ENCODE measurements at regions not wholly inside any gene's neighbourhood (a gene's known extent, or its start where the extent isn't known, plus 50 kb on each side); places are given as distances from the start of the nearest gene placed in this dataset.
"Not testable (repeated sequence)": the region's sequence is repeated elsewhere in the genome, so short reads cannot be mapped to it uniquely, and the experiment has no call there.

DNA sequence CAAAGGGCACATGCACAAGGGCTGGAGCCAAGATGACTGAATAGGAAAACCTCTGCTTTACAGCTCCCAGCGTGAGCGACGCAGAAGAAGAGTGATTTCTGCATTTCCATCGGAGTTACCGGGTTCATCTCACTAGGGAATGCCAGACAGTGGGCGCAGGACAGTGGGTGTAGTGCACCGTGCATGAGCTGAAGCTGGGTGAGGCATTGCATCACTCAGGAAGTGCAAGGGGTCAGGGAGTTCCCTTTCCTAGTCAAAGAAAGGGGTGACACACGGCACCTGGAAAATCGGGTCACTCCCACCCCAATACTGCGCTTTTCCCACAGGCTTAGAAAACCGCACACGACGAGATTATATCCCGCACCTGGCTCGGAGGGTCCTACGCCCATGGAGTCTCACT lies 64.5 kb upstream of the HTR1E start:
- not testable (repeated sequence) for DNase-seq (ENCODE audit: low read depth)

DNA sequence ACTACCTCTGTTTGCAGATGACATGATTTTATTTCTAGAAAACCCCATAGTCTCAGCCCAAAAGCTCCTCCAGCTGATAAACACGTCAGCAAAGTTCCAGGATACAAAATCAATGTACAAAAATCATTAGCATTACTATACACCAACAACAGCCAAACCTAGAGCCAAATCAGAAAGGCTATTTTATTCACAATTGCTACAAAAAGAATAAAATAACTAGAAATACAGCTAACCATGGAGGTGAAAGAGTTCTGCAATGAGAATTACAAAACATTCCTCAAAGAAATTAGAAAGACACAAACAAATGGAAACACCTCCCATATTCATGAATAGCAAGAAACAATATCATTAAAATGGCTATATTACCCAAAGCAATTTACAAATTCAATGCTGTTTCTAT lies 65.6 kb upstream of the HTR1E start:
- DNase-seq (ENCODE audit: low read depth): no peak

DNA sequence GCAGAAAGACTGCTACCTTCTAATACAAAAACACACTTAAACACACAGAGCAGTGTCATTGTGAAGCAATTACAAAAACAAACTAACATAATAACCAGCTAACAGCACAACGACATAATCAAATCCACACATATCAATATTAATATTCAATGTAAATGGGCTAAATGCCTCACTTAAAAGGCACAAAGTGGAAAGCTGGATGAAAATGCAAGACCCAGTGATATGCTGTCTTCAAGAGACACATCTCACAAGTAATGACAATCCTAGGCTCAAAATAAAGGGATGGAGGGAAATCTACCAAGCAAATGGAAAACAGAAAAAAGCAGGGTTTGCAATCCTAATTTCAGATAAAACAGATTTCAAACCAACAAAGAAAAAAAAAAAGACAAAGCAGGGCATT lies 67.8 kb upstream of the HTR1E start:
- DNase-seq (ENCODE audit: low read depth): no peak

DNA sequence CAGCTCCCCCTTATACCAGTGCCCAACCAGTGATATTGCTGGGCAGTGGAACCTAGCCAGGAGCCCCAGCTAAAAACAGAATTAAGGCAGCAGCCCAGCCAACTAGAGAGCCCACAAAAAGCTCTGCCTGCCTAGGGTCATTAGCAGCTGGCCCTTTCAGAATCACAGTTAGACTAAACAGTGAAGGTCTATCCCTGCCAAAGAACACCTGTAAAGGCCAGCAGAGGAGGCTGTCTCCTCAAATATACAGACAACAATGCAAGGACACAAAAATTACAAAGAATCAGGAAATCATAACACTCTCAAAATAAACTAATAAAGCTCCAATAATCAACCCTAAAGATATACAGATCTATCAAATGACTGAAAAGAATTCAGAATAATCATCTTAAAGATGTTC lies 77.8 kb upstream of the HTR1E start:
- DNase-seq (ENCODE audit: low read depth): no peak

DNA sequence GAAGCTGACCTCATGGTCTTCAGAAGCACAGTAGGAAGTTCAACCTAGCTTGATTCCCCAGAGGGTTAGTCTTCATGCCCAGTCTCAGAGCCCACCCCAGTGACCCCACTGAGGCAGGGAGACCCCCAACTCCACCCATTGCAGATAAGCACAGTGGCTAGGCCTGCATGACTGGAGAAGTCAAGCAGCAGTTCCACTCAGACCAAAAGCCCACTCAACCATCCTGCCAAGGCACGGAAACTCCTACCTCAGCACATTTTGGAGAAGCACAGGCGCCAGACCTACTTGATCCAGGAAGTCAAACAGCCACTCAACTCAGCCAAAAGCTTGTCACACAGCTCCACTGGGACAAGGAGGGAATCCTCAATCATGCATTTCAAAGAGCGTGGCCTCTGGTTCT lies 78.4 kb upstream of the HTR1E start:
- DNase-seq (ENCODE audit: low read depth): no peak

DNA sequence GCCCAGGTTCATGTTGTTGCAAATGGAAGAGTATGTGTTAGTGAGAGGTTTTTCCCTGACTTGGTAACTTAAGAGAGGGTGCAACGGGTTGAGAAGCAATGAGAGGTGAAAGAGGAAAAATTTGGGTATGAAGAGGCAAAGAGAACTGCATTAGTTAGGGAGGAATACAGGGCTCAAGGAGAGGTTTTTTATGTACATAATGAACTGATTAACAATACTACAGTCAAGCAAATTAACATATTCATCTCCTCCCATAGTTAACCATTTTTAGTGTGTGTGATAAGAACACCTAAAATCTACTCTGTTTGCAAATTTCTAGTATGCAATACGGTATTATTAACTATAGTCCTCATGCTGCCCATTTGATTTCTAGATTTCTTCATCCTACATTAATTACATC lies 79.5 kb upstream of the HTR1E start:
- DNase-seq (ENCODE audit: low read depth): no peak

DNA sequence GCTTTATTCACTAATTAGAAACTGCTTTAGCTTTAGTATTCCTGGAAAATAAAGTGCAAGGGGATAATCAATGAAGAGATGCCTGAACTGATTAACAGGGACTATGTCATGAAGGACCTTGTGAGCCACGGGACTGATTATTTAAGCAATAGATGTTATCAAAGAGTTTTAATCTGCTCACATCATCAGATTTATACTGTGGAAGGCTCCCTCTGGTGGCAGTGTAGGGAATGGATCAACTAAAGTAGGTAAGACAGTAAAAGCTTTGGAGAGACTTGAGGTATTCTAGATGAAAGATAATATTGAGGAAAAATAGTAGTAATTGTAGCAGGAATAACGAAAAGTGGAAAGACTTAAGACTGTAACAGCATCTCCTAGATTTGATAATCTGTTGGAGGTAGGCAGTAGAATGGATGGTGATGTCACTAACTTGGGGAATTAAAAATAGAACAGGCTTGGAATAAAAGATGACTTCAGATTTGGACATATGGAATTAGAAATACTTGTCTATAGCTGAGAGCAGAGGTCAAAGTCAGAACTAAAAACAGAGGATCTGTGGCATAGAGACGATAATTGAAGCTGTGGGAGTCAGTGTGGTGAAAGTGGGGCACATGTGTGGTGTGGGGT lies 80.3 kb upstream of the HTR1E start:
- DNase-seq (ENCODE audit: low read depth): peak; percentile 23

DNA sequence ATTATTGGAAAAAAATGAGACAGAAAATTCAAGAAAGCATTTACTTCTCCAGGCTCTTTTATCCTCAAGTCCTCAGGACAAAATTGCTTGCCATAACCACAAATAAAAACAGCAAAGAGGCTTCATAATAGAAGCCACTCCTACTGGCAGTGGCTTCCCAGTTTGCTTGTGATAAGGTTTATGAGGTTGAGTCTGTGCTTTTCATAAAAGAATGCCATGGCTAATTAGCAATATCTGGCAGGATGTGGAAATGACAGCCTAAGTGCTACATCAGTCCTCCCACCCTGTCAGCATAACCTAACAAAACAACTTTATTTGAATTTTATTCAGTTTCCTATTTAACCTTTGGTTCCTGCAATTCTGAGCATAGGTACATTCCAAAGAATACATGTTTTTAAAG lies 80.9 kb upstream of the HTR1E start:
- DNase-seq (ENCODE audit: low read depth): no peak

DNA sequence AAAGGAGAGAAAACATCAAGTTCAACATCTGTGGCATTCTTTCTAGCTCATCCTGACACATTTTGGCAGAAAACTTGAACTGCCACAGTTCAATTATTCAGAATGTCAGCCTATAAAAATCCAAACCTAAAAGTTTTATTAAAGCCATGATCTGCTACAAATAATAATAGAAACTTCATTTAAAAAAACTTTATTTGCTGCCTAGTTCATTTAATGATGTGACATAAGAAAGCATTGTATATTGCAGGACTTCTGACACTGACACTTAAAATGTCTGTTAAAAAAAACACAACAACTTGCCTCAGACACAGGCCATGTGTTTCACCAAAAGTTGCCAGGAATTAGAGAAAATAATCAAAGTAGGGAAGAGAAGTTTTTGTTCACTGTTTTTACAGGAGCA lies 88.3 kb upstream of the HTR1E start:
- no peak for DNase-seq (ENCODE audit: low read depth)

DNA sequence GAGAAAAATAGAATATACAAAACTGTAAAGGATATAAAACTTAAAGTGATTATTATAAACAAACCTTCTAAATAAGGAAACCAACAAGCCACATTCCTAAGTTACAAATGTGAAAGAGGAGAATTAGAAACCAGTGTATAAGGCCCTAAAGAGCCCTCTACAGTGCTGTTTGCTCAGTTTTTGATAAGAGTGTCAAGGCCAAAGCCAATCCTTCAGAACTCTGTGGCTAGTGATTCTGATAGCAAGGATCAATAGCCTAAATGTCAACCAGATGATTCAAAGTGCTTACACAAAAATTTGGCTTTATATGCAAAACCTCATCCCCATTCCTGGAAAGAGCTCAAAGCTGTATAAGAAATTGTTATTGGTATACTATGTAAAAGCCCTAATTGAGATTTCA lies 104.6 kb upstream of the HTR1E start:
- no peak for DNase-seq (ENCODE audit: low read depth)

DNA sequence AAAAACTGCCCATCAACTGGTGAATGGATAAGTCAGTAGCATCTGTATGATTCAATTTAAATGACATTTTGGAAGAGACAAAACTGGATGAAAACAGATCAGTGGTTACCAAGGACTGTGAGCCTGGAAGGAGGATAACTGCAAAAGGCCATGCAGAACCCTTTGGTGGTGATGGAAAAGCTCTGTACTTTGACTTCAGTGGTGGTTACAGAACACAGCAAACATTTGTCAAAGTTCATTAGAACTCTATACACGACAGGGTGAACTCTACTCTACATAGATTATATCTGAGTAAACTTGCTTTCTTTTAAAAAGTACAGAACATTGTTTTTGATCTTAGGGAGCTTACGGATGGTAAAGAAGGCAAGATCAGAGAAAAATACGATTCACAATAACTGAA lies 111.9 kb upstream of the HTR1E start:
- DNase-seq (ENCODE audit: low read depth): no peak

DNA sequence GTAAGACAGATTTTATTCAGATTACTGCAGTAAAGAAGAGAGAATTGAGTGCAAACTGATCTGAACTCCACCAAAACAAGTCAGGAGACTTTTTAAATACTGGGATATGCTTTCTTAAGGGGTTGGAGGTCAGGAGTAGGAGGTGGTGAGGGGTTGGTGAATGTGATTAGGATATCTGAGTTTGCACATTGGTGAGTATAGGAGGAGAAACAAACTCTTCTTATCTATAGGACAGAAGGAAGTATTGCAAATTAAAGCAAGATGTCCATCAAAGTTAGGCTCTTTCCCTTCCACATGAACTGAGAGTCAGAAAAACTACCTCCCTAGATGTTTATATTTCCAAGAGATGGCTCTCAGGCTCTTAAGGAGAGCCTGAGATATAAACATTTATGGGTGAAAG lies 114.6 kb upstream of the HTR1E start:
- no peak for DNase-seq (ENCODE audit: low read depth)

DNA sequence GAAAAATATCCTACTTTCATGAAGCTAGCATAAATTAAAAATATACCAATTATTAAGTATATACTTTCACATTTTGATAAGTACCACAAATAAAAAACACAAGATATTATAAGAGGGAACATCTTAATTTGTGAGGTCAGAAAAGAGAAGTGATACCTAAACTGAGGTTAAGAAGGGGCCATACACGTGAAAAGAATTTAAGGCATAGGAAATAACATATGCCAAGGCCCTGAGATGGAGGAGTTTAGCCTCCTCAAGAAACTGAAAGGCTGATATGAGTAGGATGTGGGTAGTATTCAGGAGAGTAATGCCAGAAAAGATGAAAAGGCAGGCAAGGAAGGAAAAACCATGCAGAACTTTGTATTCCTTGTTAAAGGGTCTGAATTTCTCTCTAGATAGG lies 116.6 kb upstream of the HTR1E start:
- no peak for DNase-seq (ENCODE audit: low read depth)

DNA sequence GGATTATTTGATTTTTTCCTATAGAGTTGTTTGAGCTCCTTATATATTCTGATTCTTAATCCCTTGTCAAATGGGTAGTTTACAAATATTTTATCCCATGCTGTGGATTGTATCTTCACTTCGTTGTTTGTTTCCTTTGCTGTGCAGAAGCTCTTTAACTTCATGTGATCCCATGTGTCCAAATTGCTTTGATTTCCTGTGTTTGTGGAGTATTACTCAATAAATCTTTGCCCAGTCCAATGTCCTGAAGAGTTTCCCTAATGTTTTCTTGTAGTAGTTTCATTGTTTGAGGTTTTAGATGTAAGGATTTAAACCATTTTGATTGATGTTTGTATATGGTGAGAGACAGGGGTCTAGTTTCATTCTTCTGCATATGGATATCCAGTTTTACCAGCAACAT lies 143.7 kb upstream of the HTR1E start:
- no peak for DNase-seq (ENCODE audit: low read depth)

DNA sequence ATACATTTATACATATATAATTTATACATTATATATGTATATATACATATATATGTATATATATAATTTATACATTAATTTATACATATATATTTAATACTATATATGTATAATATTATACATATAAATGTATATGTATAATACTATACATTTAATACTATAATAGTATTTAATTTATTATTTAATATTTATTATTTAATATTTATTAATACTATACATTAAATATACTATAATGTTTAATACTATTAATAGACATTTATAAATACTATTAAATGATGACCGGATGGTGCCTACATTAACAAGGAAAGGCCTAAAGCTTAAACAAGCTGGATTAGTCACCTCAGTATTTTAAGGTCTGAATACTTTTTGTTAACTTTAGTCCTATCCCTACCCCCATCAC lies 145.9 kb upstream of the HTR1E start:
- DNase-seq (ENCODE audit: low read depth): no peak

DNA sequence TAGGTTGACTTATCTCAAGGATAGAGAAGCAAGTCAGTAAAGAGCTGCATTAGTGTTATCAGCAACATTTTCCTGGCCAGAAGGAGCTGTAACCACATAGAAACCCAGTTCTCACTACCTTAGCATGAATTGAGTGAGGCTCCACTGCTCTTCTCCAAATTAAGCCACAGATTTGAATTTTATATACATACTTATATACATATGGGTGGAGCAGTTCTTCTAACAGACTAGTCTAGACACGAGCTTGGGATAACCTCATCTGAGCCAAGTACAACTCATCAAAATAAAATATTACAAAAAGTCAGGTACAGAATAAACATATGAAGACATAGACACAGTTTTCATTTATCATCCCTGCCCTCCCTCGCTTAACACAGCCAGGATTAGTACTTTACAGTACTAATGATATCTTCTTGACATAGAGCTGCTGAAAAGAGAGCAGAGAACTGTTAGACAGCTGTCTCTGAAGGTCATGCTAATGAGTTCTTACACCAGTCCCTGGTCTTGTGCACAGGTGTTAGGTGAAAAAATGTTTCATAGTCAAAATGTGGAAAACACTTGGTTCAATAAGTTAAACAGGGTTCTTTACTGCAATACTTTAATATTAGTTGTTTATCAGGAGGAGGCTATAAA lies 147.4 kb upstream of the HTR1E start:
- no peak for DNase-seq (ENCODE audit: low read depth)

DNA sequence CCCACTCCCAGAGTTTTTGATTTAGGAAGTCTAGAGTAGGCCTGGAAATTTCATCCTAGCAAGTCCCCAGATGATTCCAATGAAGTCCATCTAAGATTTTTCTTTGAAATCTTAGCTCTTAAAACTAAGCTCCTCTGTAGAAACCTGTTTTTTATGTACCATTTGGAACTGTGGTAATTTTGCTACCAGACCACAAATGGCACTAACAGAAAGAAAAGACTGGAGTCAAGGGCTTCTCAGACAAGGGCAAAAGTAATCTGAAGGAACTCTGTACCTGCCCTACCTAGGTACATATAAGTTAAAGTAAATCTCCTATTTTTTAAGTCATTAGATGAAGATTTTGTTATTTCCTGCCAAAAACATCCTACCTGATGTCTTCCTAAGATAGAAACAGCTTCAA lies 155.0 kb upstream of the HTR1E start:
- no peak for DNase-seq (ENCODE audit: low read depth)

DNA sequence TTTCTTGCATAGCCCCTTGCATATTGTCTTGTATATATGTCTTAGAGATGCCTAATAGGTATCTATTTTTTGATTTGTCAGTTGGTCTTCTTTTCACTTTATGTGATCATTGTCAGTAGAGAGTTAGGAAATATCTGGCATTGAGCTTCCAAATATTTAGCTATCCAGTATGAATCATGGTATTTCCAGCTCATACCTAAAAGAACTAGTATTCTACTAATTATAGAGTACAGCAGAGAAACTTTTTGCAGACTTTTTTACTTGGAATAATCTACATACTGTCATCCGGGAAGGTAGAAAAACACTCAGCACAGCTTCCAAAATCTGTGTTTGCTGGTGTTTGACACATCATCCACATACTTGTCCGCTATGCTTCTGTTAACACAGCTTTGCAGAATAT lies 156.4 kb upstream of the HTR1E start:
- no peak for DNase-seq (ENCODE audit: low read depth)

DNA sequence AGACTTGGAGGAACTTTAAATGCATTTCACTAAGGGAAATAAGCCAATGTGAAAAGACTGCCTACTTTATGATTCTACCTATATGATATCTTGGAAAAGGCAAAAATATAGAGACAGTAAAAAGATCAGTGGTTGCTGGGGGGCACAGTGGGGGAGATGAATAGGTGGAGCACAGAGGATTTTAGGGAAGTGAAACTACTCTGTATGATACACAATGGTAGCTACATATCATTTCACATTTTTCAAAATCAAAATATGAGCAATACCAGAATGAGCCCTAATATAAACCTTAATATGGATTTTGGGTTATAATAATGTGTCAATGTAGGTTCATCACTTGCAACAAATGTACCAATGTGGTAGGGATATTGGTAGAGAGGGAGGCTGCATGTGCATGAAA lies 161.4 kb upstream of the HTR1E start:
- no peak for DNase-seq (ENCODE audit: low read depth)

DNA sequence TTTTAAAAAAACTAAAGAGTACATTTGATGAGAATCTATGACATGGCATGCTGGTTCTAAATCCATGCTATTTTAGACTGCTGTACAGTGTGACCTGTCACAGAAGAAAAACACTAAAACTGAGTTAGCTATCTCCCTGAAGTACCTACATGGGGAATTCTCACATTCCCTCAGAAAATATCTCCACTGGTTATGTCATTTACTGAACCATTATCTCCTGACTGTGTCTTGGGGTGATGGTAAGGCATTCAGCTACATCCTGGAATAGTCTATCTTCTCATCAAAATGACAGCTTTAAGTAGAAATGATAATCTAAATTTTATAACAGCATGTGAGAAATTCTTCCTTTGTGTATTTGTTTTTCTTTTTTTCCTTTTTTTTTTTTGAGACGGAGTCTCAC lies 172.1 kb upstream of the HTR1E start:
- no peak for DNase-seq (ENCODE audit: low read depth)

DNA sequence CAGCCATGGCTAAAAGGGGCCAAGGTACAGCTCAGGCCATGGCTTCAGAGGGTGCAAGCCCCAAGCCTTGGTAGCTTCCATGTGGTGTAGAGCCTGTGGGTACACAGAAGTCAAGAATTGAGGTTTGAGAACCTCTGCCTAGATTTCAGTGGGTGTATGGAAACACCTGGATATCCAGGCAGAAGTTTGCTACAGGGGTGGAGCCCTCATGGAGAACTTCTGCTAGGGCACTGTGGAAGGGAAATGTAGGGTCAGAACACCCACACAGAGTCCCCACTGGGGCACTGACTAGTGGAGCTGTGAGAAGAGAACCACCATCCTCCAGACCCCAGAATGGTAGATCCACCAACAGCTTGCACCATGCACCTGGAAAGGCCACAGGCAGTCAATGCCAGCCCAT lies 177.4 kb upstream of the HTR1E start:
- not testable (repeated sequence) for DNase-seq (ENCODE audit: low read depth)

DNA sequence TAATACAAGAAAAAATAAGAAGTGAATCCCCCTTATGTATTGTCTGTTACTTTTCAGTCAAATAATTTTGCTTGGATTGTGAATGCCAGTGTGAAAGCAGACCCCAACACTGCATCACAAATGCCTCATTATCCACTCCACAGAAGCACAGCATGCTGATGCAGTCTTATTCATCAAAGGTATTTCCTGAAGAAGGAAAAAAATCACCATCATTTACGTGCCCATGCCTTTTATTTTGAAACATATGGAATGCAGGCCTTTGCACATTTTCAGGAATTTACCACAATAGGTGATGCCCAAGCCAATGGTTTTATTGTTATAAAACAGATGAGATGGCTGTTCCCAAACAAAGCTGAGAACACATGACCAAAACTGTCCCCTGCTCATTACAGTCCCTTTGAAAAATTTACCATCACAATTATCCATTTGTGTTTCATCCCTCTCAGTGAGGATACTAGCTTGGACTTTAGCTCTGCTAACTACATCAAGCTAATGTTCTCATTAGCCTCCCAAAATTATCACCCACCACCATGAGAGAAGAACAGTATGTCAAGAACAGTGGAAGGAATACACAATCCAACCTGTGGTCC lies 180.6 kb upstream of the HTR1E start:
- no peak for DNase-seq (ENCODE audit: low read depth)

DNA sequence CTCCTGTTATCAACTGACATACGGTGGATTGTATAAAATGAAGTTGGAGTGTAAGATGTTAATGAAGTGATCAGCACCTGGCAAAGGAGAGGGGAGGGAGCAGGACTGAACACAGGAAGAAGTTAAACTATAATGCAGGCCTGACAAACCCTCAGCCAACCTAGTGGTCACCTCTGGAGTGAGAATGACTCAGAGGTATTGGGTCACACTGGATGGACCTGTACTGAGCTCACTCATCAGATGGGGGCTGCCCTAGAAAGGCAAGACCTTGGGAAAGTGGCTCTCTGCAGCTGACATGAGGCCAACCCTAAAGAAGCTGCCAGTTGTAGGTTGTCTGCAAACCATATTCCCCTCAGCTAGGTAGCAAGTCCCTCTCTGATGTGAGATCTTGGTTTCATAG lies 193.3 kb upstream of the HTR1E start:
- no peak for DNase-seq (ENCODE audit: low read depth)
